ENCODE measurements at regions not wholly inside any gene's neighbourhood (a gene's known extent, or its start where the extent isn't known, plus 50 kb on each side); places are given as distances from the start of the nearest gene placed in this dataset.

DNA sequence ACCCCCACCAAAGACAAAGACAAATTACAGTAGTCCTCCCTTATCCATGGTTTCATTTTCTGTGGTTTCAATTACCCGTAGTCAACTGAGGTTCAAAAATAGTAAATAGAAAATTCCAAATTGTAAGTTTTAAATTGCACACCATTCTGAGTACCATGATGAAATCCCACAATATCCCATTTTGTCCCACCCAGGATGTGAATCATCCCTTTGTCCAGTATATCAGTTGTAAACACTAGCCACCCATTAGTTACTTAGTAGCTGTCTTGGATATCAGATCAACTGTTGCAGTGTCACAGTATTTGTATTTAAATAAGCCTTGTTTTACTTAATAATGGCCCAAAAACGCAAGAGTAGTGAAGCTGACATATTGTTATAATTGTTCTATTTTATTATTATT lies 364.0 kb upstream of the ARID1B start:
- H3K27ac ChIP-seq: no peak overlapping the region
- H3K4me3 ChIP-seq: no peak overlapping the region
- no peaks in the 10 kb centered on the region for H3K36me3 ChIP-seq
- no peaks in the 10 kb centered on the region for H3K27me3 ChIP-seq
- intact Hi-C loops (cut with DNase I): no loop called here
- H3K4me1 ChIP-seq: no peaks in the 10 kb centered on the region
- no peak for TF ChIP-seq POLR2A (IDR thresholded peaks at IDR 0.05)
- TF ChIP-seq, protein P1, sequence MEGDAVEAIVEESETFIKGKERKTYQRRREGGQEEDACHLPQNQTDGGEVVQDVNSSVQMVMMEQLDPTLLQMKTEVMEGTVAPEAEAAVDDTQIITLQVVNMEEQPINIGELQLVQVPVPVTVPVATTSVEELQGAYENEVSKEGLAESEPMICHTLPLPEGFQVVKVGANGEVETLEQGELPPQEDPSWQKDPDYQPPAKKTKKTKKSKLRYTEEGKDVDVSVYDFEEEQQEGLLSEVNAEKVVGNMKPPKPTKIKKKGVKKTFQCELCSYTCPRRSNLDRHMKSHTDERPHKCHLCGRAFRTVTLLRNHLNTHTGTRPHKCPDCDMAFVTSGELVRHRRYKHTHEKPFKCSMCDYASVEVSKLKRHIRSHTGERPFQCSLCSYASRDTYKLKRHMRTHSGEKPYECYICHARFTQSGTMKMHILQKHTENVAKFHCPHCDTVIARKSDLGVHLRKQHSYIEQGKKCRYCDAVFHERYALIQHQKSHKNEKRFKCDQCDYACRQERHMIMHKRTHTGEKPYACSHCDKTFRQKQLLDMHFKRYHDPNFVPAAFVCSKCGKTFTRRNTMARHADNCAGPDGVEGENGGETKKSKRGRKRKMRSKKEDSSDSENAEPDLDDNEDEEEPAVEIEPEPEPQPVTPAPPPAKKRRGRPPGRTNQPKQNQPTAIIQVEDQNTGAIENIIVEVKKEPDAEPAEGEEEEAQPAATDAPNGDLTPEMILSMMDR (IDR thresholded peaks at IDR 0.05): no peak
- no peak for DNase-seq
- 58% methylated on average over 2 of the region's 2 CpGs for WGBS (ENCODE audit: insufficient coverage, low coverage, low lambda C conversion rate, missing lambda C conversion rate)
- no peaks in the 10 kb centered on the region for H3K9me3 ChIP-seq
- ATAC-seq: no peak

- H3K9me3 ChIP-seq: no peaks in the 10 kb centered on the region
- no peak overlapping the region for H3K27ac ChIP-seq
- intact Hi-C loops (cut with DNase I): no loop called here
- H3K27me3 ChIP-seq: no peaks in the 10 kb centered on the region
- no peaks in the 10 kb centered on the region for H3K4me1 ChIP-seq
- ATAC-seq (no peak), DNase-seq (no peak)
- no peak overlapping the region for H3K4me3 ChIP-seq
- no peaks in the 10 kb centered on the region for H3K36me3 ChIP-seq
- no peak for TF ChIP-seq POLR2A (IDR thresholded peaks at IDR 0.05)
- TF ChIP-seq, protein P1 (IDR thresholded peaks at IDR 0.05): peak in 3 of 4 donors; percentile 16 to 33 (median 24)
These were observed 366.5 kb upstream of the ARID1B start for GRCh38 chr6:156410649-156411048.

DNA sequence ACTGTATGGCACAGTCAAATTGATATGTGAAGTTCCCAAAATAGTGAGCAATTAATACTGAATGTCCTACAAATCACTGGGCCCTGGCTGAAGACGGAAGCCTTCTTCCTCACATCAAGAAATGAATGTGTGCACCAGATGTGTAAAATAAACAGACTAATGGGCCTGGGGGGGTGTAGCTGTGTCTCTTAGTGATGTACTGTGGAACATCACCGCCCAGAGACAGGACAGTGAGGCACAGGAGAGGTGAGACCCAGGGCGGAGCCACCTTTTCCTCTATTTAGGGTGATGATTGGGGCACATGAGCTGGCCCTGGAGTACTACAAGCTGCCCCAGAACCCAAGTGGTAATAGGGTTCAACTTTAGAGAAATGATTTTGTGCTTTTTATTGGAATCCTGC lies 368.5 kb upstream of the ARID1B start:
- Histone ChIP-seq H3K4me3 (no peak overlapping the region), H3K4me1 (no peaks in the 10 kb centered on the region), H3K9me3 (no peaks in the 10 kb centered on the region), H3K27ac (no peak overlapping the region), H3K27me3 (no peaks in the 10 kb centered on the region), H3K36me3 (no peaks in the 10 kb centered on the region)
- WGBS (ENCODE audit: insufficient coverage, low coverage, low lambda C conversion rate, missing lambda C conversion rate): 81% methylated on average over 2 of the region's 3 CpGs
- intact Hi-C loops (cut with DNase I): no loop called here
- no peak for DNase-seq
- TF ChIP-seq, protein P1 (IDR thresholded peaks at IDR 0.05): no peak
- TF ChIP-seq POLR2A (IDR thresholded peaks at IDR 0.05): no peak
- ATAC-seq: no peak

GRCh38 chr6:156407334-156407733 lies 369.8 kb upstream of the ARID1B start:
- H3K36me3 ChIP-seq: no peaks in the 10 kb centered on the region
- H3K4me1 ChIP-seq: no peaks in the 10 kb centered on the region
- intact Hi-C loops (cut with DNase I): no loop called here
- H3K27me3 ChIP-seq: no peaks in the 10 kb centered on the region
- 71% methylated on average over 3 of the region's 3 CpGs for WGBS (ENCODE audit: insufficient coverage, low coverage, low lambda C conversion rate, missing lambda C conversion rate)
- ATAC-seq: no peak
- H3K9me3 ChIP-seq: no peaks in the 10 kb centered on the region
- TF ChIP-seq, protein P1 (IDR thresholded peaks at IDR 0.05): no peak
- no peak for TF ChIP-seq POLR2A (IDR thresholded peaks at IDR 0.05)
- H3K4me3 ChIP-seq: no peak overlapping the region
- DNase-seq: no peak
- no peak overlapping the region for H3K27ac ChIP-seq

- intact Hi-C loops (cut with DNase I): no loop called here
- no peaks in the 10 kb centered on the region for H3K9me3 ChIP-seq
- H3K27me3 ChIP-seq: no peaks in the 10 kb centered on the region
- H3K4me3 ChIP-seq: no peak overlapping the region
- TF ChIP-seq POLR2A (IDR thresholded peaks at IDR 0.05): no peak
- TF ChIP-seq, protein P1 (IDR thresholded peaks at IDR 0.05): no peak
- no peak overlapping the region for H3K27ac ChIP-seq
- ATAC-seq (no peak), DNase-seq (no peak)
- no peaks in the 10 kb centered on the region for H3K36me3 ChIP-seq
- 62% methylated on average over 2 of the region's 2 CpGs for WGBS (ENCODE audit: insufficient coverage, low coverage, low lambda C conversion rate, missing lambda C conversion rate)
- H3K4me1 ChIP-seq: no peaks in the 10 kb centered on the region
These were observed 370.5 kb upstream of the ARID1B start for GRCh38 chr6:156406688-156407087.
